Effector CD4-positive, alpha-beta T cell (primary cell): ENCODE measurements at regions not wholly inside any gene's neighbourhood (a gene's known extent, or its start where the extent isn't known, plus 50 kb on each side); places are given as distances from the start of the nearest gene placed in this dataset.

ENCODE experiments used
- DNase-seq: peaks from one replicate; pipeline ENCODE4 v3.0.0-alpha.2; 2020

DNA sequence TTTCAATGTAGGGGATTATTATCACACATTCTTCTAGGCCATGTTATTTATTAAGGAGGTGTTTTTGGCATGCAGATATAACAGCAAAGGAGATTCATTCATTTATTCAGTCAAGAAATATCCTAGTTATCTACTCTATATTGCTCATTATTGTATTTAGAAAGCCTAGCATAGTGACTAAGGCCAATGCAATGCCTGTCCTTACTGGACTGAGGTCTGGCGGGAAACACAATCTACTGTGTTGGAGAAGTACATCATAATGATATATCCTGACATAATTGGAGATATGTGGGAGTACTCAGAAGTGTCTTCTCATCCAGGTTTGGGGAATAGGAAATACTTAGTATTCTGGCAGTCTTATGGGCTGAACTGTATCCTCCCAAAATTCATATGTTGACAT lies 421.5 kb upstream of the USP24 start:
- no peak for DNase-seq

DNA sequence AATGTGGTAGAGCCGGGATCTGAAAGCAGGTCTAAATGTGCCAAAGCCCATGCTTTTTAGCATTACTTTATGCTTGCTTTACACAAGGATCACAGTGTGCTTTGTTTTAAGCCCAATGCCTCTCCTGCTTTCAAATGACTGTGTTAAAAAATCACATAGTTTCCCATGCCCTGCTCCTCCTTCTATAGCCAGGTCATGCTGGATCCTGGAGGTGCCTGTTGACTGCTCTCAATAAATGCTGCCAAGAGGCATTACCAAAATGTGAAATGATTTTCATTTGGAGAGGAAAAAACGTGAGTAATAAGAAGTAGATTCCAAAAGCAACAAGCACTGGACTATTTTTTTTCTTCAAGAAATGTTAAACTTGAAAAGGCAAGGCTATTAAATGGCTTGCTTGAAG lies 420.7 kb upstream of the USP24 start:
- DNase-seq: no peak

DNA sequence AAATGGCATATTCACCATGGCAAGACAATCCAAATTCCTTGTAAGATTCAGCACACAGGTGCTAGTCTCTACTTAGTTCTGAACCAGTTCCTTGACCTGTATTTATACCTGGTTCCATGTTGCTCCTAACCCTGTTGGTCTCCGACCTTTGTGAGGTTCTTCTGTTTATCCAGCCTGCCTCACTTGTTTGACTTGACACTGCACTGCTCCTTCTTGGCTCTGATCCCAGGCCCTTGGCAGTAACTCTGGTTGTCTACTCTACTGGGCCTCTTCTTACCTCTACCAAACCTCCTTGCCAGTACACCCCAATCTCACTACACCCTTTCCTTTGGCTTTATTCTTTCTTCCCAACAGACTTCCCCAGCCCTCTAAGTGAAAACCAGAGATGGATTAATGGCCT lies 419.4 kb upstream of the USP24 start:
- no peak for DNase-seq

DNA sequence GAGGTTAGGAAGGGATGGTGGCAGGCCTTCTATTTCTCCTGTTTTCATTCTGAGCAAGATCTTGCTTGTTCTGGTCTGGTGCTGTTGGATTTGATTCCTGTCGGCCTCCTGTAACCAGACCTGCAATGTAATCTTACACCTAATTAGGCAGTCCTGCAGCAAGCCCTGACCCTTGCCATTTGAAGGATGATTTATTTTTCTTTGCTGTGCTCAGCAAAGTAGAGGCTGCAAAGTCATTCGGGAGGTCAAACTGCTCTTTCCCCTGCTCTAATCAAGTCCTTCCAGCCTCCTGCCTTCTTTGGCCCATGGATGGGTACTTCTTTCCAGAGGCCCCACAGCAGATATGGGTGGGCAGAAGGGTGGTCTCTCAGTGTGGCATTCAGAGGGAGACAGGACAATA lies 417.7 kb upstream of the USP24 start:
- DNase-seq: no peak

DNA sequence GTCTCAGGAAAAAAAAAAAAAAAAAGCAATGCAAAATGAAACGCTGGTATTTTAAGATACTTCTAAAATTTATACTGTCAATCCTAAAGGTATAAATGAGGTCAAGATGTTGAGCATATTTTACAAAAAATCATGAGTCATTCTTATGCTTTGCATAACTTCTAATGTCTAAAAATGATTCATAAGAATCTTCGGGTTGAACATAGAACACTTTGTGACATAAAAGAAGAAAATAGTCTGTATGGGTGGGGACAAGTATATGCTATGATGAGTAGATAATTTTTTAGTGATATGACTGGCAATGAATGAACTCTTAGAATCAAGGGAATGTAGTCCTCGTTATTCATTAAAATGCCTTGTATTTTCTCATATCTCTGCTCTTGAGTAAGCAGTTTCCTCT lies 416.9 kb upstream of the USP24 start:
- DNase-seq: no peak

DNA sequence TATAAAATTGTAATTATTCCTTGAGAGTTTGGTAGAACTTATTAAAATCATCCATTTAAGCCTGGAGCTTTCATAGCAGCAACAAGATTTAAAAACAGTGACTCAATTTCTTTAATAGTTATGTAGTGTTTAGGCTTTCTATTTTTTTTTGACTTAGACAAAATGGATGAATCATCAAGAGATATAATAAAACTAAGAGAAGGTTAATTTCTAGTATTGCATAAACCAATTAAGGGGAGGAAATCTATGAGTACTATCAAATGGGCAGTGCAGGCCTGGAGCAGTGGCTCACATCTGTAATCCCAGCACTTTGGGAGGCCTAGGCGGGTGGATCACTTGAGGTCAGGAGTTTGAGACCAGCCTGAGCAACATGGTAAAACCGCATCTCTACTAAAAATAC lies 416.3 kb upstream of the USP24 start:
- no peak for DNase-seq

DNA sequence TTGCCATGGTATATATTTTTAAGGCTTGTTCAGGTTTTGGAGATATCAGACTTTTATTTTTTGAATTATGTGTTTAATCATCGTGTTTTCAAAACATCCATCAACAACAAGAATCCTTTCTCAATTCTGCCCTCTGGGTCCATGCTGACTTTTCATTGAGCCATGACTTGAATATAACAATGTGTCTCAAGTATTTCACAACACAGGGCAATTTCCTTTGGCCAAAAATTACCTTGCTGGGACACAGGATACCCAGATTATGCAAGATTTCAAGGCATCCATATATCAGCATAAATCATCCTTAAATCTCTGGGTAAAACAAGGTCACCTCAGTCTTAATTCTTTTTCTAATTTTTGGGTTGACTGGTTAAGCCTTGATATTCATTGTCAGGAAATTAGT lies 411.2 kb upstream of the USP24 start:
- DNase-seq: no peak

DNA sequence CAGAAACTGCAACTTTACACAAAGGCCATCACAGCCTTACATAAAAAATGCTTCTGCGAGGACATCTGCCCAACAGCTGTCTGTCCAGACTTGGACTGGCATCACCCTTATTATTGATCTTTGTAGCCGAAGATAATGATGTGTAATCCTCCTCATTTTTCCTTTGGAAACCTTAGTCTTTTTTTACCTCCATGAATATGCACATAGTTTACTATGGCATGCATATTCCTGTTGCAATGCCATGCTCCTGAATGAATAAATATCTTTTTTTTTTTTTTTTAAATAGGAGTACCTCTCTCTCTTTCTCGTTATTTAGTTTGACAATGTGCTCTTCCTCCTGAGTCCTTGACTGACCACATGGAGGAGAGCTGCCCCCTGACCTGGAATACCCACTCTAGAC lies 409.6 kb upstream of the USP24 start:
- DNase-seq: no peak

DNA sequence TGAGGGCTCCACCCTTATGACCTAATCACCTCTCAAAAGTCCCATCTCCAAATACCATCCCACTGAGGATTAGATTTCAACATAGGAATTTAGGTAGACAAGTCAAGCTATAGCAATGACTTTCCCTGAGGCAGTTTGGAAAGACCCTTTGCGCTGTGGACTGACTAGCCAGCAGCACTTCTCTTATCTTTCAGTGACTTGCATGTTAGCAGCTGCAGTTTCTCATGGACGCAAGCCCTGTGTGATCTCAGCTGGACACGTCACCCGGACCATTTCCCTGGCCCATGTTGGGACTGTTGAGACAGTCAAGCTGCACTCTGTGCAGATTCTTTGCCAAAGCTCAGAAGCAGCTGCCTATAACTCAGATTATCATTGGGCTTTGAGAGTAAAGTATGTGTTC lies 408.1 kb upstream of the USP24 start:
- no peak for DNase-seq

DNA sequence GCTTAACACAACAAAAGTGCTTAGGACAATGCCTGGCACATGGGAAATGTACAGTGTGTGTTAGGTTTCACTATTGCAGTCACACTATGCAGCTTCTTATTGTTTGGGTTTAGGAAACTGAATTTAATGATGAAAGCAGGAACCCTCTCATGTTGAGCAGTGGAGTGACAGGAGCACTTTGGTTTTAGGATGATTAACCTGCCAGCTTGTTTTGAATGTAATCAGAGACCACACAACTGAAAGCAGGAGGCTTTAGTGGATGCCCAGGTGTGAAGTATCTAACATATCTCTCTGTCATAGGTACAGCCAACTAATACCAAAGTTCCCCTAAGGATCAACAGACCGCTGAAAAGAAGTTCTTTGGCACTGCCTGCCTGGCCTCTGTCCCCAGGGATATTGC lies 406.9 kb upstream of the USP24 start:
- DNase-seq: no peak

DNA sequence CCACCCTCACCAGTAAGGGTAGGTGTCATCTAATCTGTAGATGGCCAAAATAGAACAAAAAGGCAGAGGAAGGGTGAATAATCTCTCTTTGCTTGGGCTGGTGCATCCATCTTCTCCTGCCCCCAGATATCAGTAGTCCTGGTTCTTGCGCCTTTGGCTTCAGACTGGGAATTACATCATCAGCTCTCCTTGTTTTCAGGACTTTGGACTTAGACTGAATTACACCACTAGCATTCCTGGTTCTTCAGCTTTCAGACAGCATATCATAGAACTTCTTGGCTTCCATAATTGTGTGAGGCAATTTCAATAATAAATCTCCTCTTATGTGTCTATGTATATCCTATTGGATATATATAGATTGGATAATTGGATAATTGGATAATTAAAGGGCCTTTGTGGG lies 403.0 kb upstream of the USP24 start:
- no peak for DNase-seq

DNA sequence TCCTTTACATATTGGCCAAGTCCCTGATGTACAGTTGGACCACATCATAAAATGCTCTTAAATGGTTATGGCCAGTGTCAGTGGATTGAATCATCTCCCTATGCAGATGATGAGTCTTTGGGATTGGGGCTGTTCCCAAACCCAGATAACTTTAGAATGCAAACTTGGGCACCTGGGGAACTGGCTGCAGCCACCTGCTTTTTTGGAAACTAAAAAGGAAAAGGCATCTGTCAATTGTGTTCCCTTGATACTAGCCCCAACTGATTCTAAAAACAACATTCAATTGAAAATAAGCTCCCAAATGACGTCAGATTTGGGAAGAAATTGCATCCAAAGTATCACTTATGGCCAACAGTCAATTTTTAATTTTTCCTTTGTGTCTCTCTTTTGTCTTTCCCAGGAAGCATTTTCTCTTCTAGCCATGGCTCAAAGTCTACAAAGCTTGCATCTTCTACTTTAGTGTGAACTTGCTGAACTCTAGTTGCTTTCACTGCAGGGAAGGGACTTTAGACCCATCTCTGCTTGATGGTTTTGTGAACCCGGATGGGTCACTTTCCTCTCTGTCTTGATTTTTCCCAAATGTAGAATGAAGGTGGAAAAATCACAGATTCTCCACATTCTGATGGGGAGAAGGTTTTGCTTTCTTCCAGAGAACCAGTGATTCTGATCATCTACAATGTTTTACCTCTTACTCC lies 402.3 kb upstream of the USP24 start:
- DNase-seq: no peak

DNA sequence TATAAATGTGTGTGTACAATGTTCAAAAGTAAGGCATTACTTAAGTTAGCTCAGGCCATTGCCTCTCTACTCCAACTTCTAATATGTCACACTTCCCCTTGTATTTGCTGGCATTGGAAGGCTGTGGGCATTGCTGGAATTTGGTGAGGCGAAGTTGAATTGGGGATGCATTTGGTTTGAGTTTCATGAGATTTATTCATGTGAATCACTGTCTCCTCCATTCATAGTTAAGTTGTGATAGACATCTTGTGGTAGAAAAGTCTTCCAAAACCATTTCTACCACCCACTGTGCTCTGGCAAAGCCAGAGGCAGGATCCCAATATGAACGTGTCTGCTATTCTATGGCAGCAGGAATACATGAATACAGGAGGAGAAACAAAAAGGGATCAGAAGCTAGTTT lies 397.8 kb upstream of the USP24 start:
- DNase-seq: no peak

DNA sequence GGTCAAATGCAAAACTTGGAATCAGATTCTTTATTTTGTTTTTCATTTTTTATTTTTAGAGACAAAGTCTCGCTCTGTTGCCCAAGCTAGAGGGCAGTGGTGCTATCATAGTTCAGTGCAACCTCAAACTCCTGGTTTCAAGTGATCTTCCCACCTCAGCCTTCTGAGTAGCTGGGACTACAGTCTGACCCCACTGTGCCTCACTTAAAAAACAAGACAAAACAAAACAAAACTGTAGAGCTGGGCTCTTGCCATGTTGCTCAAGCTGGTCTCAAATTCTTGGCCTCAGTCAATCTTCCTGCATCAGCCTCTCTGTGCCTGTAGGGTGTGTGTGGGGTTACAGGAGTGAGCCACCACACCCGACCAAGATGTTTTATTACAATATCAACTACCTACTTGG lies 396.0 kb upstream of the USP24 start:
- no peak for DNase-seq

DNA sequence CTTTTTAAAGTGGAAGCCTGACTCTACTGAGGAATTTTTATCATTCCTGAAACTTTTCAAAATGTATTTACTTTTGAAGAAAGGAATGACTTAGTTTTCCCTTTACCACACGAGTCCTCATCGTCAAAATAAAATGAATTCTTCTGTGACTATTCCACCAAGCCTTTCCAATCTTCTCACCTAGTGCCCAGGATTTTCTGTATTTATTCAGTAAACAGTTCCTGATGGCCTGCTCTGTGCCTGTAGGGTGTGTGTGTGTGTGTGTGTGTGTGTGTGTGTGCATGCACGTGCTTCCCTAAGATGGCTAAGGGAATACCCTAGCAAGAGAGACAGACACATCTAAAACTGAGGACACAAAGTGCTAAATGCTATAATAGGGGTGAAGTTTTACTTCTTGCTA lies 395.0 kb upstream of the USP24 start:
- DNase-seq: no peak

DNA sequence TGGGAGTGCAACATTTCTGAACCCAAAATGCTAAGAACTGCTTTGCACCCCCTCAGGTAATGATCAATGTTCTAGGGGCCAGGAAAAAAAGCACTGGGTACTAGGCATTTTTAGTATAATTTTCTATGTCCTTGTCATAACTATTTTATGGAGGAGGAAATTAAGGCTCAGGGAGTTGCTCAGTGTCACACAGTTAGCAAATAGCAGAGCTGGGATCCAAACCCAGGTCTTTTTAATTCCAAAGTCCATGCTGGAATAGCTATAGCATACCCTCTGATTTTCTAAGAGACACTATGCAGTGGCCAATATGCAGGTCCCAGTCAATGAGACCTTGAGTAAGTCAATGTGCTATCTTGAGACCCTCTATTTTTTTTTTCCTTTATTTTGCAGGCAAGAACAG lies 394.5 kb upstream of the USP24 start:
- DNase-seq: no peak

DNA sequence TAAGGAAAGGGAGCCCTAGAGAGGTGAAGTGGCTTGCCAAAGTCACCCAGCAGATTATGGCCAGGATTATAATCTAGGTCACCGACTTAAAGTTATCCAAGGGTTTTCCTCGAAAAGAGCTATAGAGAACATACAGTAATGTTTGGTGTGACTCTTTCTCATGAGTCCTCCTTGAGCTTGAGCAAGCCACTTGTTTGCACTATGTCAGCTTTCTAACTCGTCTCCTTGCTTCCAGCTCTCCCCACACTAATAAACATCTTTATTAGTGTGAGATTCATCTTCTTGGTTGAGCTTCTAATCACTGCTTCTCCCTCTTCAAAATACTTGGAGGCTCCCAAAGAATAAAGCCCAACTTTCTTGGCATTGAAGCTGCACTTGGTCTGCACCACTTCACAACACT lies 390.0 kb upstream of the USP24 start:
- DNase-seq: no peak

DNA sequence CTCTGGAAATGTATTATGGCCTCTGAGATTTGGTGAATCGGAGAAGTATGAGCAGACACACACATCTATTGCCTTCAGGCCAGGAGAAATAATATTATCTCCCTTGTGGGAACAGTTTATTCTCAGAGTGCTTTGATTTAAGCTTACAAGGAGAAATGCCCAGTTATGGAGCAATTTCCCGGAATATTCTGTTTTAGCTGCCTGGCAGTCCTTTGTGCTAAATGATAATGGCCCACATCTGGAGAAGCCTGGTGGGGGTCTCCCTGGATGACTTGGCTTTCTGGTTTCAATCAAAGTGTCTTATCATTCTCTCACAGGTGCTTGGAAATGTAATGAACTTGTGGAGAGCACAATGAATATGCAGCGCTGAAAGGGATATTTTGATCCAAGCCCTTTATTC lies 389.6 kb upstream of the USP24 start:
- DNase-seq: no peak

DNA sequence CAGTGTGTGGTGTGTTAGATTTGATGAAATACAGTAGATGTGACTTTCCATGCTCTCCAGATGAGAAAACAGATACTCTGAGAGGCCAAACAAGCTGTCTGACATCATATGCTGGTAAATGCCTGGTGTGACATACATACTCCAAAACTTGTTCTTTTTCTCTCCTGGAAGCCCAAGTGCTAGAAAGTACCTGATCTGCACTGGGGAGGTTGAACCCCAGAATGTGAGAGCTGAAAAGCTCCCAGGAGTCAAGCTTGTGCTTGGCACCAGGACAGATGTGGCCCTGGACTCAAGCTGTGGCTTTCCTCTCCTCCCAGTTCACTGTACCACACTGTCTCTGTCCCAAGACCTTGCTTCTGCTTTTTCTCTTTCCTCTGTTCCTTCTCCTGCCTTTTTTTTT lies 389.0 kb upstream of the USP24 start:
- DNase-seq: no peak

DNA sequence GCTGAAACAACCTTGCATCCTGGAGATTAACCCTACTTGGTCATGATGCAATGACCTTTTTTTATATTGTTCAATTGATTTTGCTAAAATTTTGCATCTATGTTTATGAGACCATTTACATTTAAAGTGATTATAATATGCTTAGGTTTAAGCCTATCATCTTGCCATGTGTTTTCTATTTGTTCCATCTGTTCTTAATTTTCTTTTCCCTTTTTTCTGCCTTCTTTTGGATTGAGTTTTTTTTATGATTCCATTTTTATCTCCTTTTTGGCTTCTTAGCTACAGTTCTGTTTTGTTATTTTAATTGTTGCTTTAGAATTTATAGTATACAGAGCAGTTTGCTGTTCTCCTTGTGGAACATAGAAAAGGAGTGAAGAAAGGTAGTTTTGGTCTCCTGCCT lies 385.1 kb upstream of the USP24 start:
- no peak for DNase-seq

DNA sequence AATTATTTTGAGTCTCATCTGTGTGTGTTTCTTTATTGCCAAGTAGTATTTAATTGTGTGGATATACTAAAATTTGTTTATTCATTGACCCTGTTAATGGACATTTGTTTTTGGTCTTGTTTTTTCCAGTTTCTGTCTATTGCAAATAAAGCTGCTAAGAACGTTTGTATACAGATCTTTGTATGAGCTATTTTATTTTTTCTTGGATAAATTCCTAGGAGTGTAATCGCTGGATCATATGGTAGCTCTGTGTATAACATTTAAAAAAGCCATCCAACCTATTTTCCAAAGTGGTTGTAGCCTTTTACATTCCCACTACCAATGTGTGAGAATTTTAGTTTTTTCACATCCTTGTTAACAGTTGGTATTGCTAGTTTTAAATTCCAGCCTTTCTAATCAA lies 382.7 kb upstream of the USP24 start:
- DNase-seq: no peak

DNA sequence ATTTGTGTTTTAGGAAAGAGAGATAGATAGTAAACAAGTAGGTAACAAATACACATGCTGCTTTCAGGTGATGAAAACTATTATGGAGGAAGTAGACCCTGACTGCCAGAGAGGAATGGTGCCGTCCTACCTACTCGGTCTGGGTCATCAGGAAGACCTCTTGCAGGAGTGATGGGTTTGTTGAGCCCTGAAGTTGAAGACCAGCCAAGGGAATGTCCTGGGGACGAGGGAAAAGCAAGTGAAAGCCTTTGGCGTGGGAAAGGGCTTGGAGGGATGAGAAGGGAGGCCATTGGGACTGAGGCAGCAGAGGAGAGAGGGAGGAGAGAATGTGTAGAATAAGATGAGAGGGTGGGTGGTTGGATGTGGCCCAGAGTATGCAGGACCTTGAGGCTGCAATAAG lies 379.5 kb upstream of the USP24 start:
- no peak for DNase-seq

DNA sequence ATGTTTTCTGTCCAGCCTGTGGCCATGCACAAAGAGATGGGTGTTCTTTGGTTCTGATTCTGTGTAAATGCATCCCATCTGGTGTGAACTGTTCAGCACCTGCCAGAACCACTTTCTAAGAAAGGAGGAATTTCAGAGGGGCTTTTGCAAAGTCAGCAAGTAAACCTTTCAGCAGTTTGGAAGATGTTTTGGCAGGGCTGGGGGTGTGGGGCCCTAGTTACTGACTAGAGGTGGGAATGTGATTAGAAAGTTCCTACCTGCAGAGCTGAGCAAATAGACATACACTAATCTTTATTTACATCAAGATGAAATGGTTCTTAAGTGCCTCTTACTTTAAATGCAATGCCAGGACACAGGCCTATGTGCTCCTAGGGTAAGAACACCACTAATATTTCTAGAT lies 378.1 kb upstream of the USP24 start:
- DNase-seq: no peak

DNA sequence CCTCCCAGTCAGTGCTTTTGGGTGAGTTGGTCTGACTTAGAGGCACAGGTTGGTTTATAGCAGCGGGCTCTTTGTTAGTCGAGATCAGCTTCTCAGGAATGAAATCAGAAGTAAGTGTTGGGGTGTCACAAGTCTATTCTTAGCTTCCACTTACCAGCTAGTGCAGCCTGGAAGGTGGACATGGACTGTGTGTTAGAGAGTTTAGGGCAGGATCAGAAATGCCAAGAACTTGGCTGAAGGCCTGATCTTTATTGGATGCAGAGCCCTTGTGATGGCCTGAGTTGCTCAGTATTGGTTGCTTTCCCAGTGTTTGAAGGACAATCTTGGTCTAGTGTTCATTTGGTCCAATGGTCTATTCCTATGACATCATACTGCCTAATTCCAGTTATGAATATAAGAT lies 377.0 kb upstream of the USP24 start:
- DNase-seq: no peak

DNA sequence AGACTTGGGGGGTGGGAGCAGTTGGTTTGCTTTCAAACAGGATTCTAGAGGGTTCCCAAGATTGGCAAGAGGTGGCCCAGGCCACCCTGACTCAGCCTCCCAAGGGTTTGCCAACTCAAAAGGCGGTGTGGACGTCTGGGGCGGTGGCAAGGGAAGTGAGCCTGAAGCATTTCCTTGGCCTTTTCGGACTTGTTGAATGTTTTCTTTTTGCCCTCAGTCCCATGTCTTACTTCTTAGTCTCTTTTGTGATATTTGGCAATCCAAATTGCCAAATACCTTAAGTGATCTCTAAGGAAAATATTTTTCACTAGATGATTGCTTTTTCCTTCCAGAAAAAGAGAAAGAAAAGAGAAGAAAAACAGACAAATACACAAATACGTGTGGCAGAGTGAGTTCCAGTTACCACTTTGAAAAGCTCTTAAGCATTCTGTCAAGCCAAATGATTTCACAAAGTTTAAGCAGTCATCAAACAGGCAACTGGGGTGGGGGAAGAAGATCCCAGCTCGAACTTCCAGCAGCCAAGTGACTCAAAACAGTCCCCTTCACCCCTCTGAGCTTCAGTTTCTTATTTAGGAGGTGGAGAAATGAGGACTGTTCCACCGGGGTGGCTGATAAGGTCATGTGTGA lies 374.6 kb upstream of the USP24 start:
- DNase-seq: no peak
